CD4-positive, alpha-beta T cell treated with Interleukin-10 for 1 hour (primary cell): ENCODE measurements at regions not wholly inside any gene's neighbourhood (a gene's known extent, or its start where the extent isn't known, plus 50 kb on each side); places are given as distances from the start of the nearest gene placed in this dataset.

Experiments used
- DNase-seq: peaks from one replicate; pipeline ENCODE4 v3.0.0-alpha.2; 2020

DNA sequence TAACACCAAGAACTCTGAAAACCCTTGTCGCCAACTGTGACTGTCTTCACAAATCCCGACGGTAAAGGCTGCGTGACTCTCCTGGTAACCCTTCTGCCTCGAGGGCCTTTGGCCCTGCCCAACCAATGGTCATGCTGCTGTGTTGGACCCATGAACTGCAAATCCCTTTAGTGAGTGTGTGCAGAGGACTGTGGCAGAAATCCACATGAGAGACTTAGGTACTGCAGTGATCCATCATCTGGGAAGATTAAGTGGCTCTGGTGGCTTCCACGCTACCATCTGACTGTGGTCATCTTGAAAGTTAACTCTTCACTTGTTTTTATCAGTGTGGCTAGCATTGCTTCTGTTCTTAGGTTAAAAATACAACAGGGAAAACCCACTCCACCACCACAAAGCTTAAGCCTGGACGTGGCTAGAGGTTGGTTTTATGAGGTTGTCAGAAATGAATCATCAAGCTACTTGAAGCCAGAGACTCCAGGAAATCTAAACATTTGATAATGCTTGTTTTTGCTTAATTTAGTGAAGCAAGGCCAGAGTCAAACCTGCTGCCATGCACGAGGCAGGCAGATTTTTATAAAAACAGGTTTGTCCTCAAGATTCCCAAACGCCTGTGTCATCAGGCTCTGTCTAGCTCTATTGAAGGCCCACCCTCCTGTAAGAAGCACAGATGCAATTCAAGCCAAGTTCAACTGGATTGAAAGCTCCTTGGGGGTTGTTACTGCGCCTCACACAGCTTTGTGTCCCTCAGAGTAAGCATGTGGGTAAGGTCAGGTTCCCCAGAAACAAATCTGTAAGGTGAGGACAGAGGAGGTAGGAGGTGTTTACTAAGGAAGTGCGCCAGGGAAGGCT, 52.7 kb upstream of the ERCC6L2 start:
- no peak for DNase-seq

DNA sequence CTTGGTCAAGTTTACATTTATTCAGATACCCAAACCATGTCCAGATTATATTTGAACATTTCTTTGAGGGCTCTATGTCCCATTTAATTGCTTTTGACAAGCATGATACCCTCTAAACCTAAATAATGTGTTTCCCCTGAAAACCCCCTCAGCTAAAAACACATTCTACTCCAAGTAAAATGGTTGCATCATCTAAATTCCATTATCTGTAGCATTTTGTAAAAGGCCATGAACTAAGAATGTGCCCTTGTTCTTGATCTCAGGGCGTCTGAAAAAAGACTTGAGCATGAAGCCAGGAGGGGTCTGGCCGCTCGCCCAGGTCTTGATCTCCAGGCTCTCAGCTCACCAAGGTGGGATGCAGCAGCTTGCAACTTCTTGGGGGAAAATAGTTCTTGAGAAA, 53.5 kb upstream of the ERCC6L2 start:
- no peak for DNase-seq

DNA sequence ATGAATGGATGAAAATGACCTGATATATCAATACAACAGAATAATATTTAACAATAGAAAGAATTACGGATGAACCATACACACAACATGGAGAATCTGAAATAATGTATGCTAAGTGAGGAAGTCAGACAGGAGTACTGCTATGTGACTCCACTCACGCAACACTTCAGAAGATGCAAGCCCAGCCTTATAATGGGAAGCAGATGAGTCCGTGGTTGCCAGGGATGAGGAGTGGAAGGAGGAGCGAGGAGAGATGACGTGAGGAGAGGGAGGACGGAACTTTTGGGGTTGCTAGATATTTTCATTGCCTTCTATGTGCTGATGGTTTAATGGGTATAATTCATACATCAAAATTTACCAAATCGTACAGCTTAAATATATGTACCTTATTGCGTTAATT, 55.4 kb upstream of the ERCC6L2 start:
- DNase-seq = no peak

DNA sequence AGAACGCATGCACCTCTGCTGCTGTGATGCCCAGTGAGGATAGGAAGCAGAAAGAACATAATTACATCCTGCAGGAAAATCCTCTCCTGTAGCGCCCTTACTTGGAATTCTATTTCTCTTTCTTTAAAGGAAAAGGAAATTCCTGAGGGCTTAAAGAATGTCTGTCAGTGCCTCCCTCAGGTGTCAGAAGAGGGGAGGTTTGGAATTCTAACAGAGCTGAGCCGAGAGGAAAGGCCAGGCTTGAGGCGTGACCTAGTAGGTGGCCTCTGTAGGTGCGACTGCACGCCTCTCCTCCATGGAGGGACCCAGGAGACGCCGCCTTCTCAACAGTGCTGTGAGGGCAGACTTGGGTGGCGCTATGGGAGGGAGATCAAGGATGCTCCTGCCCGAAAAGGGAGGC, 55.9 kb upstream of the ERCC6L2 start:
- no peak for DNase-seq

DNA sequence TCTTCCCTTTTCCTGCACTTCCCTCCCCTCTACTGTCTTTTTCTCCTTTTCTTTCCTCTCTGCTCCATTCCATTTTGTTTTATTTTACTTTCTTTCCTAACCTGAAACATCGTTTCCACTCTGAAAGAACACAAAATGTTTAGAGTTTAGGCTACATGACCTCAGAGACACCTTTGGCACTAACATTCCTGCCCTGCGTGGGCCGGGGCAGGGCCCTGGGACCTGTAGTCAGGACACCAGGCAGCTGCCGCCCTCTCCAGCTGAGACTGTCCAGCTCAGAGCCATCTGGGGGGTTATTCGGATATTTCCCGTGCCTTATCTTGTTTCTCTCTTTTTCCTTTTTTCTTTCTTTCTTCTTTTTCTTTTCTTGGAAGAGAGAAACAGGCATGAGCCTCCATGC, 58.3 kb upstream of the ERCC6L2 start:
- DNase-seq = no peak

DNA sequence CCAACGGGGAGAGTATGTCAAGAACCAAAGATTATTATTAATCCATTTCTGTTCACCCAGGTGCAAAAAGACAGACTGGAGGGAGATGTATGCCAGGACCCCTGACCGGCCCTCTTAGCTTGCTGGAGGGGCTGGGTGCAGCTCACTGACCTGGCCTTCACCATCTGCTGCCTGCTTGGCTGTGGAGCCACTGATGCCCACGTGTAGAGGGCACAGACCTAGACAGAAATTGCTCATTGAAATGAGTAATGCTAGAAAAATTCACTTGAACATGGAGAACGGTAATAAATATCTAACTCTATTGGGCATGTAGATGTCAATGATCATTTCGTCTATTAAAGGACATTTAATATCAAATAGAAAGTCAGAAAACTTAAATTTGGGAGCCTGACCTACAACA, 58.8 kb upstream of the ERCC6L2 start:
- DNase-seq = no peak

DNA sequence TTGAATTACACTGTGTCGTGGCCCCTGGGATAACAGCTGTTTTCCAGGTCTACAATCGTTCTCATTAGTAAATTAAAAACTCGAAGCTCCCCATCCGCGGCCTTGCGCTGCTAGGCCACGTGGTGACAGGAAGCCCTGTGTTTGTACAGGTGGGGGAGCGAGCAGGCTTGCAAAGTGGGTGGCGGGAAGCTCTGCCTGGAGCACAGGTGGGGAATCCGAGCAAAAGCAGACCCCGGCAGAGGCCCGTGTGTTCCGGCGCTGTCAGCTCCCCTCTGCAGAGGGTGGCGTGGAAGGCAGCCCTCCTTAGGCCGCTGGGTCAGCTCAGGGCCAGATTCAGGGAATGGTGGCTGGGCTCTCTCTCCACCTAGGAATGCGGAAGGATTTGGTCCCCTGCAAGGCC, 59.5 kb upstream of the ERCC6L2 start:
- DNase-seq = no peak

- DNase-seq = no peak
Observed at GRCh38 chr9:95815133-95815532, 60.4 kb upstream of the ERCC6L2 start.

GRCh38 chr9:95813923-95814322, 61.6 kb upstream of the ERCC6L2 start:
- no peak for DNase-seq

GRCh38 chr9:95810814-95811213, 64.7 kb upstream of the ERCC6L2 start:
- no peak for DNase-seq

GRCh38 chr9:95810133-95810532, 65.4 kb upstream of the ERCC6L2 start:
- no peak for DNase-seq

GRCh38 chr9:95809686-95810085, 65.8 kb upstream of the ERCC6L2 start:
- DNase-seq = no peak

- no peak for DNase-seq
Observed at GRCh38 chr9:95808011-95808410, 67.5 kb upstream of the ERCC6L2 start.

DNA sequence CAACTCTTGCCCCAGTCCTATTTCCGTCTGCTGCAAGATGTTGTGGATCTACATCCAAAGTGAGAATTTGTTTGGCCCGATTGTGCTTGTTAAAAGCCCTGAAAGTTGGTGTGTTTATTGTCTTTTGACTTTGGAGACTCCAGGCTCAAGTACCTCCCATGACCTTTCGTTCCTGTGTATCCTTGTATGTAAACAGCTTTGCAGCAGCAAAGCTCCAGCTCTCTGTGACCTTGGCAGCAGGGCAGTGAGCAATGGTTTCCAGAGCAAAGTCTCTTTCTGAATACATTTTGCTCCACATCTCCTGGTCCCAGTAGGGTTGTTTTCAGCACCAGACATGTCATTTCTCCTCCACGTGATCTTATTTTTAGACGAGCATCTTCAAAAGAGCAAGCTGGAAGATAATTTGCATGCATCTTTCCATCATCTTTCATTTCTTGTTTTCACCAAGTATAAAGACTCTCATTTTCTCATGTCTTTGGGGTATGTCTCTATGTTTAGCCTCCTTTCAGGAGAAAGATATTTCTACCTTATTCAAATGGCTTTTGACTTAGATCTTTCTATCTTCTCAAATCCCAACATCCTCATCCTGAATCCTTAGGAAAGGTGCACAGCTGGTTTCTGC, 68.1 kb upstream of the ERCC6L2 start:
- no peak for DNase-seq

GRCh38 chr9:95803197-95803596, 72.3 kb upstream of the ERCC6L2 start:
- no peak for DNase-seq

- DNase-seq = no peak
Observed at GRCh38 chr9:95801797-95802196, 73.7 kb upstream of the ERCC6L2 start.

DNA sequence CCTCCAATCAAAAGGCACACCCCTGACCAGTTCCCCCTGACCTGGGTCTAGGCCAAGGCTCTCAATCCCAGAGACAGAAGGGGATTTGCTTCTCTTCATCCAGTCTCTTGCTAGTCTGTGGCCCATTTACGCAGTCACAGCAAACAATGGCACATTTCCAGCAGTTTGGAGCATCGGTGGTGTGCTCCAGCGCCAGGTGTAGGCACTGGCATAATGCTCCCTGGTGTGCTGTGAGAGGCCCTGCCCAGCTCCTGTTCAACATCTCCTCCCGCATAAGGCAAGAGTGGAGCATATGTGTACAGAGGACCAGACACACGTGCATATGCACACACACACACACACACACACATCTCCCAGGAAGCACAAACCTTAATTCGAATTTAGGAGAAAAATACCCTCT, 79.5 kb upstream of the ERCC6L2 start:
- no peak for DNase-seq

- no peak for DNase-seq
Observed at GRCh38 chr9:95793924-95794828, 81.3 kb upstream of the ERCC6L2 start.

GRCh38 chr9:95791695-95792094, 83.8 kb upstream of the ERCC6L2 start:
- no peak for DNase-seq

- DNase-seq = no peak
Observed at GRCh38 chr9:95791286-95791685, 84.2 kb upstream of the ERCC6L2 start.

DNA sequence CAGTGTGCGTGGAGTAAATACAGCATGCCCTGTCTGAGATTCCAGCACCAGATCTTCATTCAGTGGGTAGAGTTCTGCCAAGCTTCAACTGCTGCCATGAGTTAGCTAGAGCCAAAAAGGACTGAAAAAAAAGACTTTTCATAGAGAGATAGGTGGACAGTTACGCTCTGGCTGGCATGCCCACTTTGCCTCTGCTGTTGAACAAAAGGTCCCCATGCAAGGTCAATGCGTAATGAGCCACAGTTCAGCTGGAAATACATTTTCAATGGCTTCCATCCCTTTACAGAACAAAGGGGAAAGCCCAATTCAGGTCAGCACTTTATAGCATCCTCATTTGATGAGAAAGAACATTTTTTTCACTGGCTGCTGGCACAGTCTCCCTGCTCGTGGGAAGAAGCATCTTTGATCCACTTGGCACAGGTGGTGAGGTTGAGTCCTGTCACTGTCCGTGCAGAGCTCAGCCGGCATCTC, 86.9 kb upstream of the ERCC6L2 start:
- DNase-seq = no peak

- no peak for DNase-seq
Observed at GRCh38 chr9:95788021-95788420, 87.5 kb upstream of the ERCC6L2 start.

DNA sequence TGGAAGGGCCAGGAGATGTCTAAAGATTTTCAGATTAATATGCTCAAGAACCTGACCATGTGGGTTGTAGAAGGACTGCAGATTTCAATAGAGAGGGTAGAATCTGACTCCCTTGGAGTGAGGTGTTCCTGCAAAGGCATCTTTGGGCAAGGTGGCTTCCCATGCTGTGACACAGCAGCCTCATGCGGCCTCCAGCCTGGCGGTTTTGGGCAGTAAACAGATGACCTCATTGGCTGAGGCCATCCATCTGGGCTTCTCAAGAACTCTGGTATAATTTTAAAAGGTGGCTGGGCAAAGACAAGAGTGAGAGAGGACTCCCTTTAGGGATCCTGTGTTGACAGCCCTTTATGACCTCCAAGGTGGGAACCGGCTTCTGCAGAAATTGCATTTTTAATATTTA, 90.3 kb upstream of the ERCC6L2 start:
- DNase-seq = no peak

- no peak for DNase-seq
Observed at GRCh38 chr9:95784318-95784717, 91.2 kb upstream of the ERCC6L2 start.
